Stimulated activated naive CD4-positive, alpha-beta T cell treated with Interleukin-2 at 50 U/mL for 16 hours (primary cell): ENCODE measurements at regions not wholly inside any gene's neighbourhood (a gene's known extent, or its start where the extent isn't known, plus 50 kb on each side); places are given as distances from the start of the nearest gene placed in this dataset.
"Not testable (repeated sequence)": the region's sequence is repeated elsewhere in the genome, so short reads cannot be mapped to it uniquely, and the experiment has no call there.

Experiments
- DNase-seq: peaks from one replicate; lab custom pipeline; 2025; lab: John Stamatoyannopoulos, UW

DNA sequence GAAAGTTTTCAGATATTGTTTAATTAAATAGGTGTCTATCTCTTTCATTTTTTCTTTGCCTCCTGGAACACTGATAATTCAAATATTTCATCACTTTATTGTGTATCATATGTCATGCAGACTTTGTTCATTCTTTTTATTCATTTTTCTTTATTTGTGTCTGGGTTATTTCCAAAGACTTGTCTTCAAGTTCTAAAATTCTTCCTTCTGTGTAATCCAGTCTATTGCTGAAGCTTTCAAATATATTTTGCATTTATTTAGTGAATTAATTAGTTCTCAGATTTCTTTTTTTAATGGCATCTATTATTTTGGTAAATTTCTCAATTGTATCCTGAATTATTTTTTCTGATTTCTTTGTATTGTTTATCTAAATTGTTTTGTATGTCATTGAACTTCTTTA is 70.1 kb downstream of the ZNF330 start:
- no peak for DNase-seq

DNA sequence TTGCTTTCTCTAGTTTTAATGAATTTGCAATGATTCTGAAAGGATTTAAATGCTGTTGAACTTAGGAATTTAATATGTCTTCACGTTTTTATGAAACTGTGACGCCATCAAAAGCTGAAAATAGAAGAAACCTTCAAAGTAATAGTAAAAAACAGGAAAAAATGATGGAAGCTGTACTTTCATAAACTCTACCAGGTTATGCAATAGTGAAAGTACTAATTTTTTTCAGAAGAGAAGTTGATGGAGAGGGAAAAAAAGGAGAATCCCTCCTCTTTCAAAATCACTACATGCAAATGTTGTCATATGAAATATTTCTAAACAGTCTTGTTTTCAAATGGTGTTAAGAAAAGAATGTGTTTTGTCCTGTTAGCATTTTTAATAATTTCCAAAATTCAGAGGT is 73.6 kb downstream of the ZNF330 start:
- DNase-seq, result no peak

DNA sequence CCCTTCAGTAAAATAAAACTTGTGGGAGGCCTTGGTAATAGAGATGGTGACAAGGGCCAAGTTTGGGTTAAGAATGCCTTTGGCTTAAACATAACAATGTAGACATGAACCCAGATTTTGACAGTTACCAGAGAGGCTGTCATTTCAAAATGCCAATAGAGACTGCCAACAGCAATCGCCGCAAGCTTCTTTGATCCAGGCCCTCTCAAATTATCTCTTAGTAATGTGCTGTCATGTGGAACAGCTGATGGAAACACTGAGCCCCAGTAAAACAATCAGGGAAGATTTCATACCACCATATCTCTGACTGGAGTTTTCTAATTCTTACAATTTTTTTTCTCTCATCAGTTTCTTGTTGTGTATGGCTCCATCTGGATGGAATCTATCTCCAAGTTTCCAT is 80.5 kb downstream of the ZNF330 start:
- DNase-seq, result no peak

DNA sequence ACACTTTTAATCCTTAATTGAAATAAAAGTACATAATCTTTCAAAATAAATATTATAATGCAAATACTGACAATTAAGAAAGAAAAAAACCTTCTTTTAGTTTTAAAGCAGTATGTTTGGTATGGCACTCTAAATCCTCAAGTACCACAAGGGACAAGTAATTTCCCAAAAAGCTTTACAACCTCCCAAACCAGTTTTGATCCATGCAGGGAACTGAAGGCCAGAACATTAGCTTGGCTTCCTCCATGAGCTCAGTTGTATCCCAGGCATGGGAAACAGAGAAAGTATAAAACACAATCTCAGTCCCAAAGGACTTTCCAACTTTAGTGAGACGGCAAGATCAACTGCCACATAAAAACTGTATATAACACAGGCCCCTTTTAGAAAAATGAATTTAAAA is 82.2 kb downstream of the ZNF330 start:
- DNase-seq, result no peak

DNA sequence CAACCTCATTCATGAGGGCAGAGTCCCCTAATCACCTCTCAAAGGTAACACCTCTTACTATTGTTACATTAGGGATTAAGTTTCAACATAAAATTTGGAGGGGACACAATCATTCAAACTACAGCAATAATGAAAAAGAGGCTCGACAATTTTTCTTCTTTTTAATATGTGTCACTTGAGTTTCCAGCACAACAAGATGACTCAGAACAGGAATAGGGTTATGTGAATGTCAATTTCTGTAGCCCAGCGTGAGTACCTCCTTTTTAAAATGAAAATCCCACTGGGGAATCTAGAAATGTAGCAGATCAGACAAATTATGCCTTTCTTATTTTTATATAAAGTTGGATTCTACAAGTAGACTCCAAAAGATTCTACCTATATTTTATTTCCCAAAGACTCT is 83.7 kb downstream of the ZNF330 start:
- DNase-seq, result no peak

DNA sequence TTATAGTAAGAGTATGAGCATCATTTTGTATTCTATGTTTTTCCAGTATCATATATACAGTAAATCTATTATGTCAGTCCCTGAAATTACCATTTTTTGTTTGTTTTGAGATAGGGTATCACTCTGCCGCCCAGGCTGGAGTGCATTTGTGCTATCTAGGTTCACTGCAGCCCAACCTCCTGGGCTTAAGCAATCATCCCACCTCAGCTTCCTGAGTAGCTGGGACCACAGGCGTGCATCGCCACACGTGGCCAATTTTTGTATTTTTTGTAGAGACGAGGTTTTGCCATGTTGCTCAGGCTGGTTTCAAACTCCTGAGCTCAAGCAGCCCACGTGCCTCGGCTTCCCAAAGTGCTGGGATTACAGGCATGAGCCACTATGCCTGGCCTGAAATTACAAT is 85.6 kb downstream of the ZNF330 start:
- DNase-seq, result no peak

DNA sequence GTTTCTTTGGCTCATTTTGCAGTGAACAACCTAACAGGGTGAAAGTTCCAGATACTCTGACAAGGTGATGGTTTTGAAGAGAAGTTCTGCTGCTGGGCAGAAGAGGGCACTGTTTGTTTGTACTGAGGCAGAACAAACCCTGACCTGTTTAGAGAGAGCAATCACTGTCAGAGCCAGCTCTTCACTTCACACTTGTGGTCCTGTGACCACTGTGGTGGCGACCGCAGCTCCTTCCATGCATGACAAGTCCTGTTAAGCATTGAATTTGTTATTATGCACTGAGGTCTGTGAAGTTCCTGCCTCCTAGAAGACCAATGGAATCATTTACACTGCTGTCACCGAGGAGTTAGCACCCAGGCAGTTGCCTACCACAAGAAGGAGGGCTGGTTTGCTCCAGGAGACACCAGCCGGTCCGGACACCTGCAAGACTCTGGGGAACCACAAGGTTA is 86.6 kb downstream of the ZNF330 start:
- peak; percentile 52 for DNase-seq

DNA sequence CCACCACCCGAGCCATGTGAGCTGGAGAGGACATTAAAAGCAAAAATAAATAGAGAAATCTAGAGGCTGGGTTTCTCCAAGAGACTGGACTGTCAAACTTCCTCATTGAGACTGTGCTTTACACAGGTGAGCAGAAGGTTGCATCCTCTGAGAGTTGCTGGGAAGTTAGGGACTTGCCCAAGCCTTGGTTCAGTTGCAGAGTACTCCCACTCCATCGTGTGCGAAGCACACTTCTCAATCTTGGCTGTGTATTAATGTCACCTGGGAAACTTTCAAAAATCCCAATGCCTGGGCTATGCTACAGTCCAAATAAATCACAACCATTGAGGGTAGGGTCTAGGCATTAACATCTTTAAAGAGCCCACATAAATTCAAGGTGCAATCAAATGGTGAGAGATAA is 89.2 kb downstream of the ZNF330 start:
- no peak for DNase-seq

DNA sequence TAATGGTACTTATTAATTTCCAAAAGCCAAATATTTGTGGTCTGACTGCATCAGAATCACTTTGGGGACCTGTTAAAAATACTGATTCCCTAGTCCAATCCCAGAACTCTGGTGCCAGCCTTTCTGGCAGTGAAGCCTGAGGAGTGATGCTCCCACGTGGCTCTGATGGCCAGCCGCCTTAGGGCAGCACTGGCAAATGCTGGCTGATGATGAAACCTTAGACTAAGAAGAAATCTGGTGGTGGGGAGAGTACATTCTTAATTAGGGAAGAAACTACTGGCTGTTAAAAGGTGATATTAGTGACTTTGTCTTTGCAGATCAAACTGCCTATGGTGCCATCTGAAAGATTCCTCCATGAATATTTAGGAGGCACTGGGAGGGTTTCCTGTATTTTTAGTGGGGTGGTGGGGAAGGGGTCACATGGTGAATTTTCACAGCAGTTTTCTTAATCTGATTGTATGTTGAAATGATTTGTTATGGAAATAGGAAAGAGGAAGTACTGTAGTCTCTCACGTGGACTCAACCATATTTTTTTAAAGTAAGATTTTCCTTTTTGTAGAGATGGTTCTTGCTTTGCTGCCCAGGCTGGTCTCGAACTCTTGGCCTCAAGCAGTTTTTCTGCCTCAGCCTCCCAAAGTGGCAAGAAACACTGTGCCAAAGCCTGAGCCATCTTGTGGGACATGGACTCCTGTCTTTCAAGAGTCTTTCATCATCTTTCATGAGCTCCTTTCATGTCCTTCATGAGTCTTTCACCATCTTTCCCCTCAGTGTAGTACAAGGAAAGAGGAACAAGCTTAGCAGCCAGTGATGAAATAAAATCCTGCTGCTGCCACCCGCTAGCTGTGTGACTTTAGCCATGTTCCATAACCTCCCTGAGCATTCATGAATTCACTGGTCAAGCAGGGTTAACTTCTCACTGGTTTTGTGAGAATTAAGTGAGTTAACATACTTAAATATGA is 90.8 kb downstream of the ZNF330 start:
- no peak for DNase-seq

DNA sequence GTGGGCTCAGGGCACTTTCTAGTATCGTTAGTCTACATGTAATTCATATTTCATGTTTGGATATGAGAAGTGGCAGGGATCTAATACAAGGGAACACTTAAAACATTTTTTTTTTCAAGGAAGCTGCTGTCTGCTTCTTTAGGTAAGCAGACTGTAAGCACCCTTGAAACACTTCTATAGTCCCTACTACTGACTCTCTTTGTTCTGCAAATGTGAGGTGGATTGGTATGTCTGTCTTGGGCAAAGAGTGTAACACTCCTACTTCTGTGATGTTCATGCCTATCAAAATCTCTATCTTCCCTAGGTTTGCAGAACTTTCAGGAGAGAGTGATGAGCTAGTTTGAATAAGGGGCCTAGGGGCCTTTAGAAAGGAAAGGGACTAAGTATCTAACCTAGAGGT is 93.9 kb downstream of the ZNF330 start:
- DNase-seq, result no peak

DNA sequence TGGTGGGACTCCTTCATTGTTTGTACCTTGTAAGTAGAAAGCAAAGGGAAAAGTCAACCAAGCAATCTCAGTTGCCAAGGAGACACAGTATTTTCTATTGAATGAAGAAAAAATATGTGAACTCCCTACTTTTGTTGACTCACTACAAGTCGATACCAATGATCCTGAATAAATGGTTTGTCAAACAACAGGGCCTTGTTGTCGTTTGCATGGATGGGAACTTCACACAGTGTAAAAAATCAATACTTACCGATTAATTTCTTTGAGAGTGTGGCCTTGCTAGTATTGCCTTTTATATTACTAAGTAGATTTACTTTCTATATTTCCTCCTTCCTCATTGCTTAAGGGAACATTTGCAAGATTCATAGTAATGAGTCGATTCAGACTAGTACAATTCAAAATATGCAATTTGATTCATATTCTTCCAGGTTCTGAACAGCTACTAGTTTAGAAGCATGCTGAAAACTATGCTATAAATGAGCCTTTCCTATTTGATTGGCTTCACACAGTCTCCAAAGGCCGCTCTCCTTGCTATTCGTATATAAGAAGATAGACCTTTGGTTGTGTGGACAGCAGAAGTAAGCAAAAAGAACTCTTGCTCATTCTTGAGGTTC is 108.0 kb downstream of the ZNF330 start:
- no peak for DNase-seq

DNA sequence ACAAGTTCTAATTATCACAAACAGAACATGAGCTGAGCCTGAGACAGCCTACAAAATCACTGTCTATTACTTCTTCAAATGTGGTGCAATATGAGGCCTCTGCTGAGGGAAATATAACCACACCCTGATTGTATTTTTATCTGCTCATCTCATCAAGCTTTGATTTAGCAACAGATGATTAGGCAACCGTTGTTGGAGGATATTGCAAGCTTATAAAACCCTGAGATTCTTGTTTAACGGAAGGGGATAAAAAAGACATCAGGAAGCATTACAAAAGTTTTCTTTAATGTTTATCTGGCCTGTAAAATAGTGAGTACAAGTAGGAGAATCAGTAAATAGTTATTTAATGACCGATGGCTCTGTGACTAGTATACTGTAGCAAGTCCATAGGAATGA is 108.5 kb downstream of the ZNF330 start:
- DNase-seq, result no peak

DNA sequence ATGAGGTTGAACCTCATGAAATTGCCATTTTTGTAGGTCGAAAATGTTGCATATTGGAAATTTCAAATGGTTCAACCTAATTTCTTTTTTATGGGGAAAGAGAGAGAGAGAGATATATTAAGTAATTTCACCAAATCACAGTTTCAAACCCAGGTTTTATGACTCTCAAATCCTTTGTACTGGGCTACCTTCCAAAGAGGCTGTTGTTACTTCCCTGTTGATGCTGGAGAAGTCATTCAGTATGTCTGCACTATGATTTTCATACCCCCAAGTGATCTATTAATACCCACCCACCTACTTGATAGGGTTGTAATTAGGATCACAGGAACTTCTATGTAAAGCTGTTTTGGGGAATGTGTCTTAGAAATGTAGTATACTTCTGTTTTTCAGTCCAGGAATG is 109.9 kb downstream of the ZNF330 start:
- DNase-seq, result no peak

DNA sequence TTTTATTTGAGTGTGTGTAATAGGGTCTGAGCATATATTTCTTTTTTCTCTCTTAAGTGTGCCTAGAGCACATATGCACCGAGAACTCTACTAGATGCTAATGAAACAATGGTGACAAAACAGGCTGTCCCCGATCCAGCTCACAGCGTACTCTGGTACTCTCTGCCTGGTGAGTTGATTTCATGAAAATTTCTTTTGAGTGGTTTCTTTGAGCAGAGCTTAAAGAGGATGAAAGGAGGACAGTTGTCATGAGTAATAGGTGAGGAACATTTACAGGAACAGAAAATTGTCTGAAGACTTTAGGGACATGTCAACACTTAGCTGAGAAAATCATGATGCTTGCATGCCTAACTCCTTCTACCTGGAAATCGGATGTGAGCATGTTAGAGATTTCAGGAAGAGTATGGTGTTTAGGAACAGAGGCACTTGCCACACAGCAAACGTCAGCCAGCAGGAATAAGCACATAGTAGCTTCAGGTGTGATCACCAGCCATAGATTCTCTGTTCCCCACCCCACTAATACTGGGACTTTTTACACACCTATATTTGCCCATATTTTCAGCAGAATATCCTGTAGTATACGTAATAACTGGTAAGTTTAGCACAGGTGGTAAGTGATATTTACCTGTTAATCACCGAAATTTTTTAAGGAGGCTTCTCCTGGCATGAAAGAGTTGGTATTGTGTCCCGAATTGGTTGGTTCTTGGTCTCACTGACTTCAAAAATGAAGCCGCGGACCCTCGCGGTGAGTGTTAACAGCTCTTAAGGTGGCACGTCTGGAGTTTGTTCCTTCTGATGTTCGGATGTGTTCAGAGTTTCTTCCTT is 111.1 kb downstream of the ZNF330 start:
- DNase-seq, result no peak

DNA sequence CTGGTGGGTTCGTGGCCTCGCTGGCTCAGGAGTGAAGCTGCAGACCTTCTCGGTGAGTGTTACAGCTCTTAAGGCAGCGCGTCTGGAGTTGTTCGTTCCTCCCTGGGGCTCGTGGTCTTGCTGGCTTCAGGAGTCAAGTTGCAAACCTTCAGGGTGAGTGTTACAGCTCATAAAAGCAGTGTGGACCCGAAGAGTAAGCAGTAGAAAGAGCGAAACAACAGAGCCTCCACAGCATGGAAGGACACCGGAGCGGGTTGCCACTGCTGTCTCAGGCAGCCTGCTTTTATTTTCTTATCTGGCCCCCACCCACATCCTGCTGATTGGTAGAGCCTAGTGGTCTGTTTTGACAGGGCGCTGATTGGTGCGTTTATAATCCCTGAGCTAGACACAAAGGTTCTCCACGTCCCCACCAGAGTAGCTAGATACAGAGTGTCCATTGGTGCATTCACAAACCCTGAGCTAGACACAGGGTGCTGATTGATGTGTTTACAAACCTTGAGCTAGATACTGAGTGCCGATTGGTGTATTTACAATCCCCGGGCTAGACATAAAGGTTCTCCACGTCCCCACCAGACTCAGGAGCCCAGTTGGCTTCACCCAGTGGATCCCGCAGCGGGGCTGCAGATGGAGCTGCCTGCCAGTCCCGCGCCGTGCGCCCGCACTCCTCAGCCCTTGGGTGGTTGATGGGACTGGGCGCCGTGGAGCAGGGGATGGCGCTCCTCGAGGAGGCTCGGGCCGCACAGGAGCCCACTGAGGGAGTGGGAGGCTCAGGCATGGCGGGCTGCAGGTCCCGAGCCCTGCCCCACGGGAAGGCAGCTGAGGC is 111.9 kb downstream of the ZNF330 start:
- not testable (repeated sequence) for DNase-seq

DNA sequence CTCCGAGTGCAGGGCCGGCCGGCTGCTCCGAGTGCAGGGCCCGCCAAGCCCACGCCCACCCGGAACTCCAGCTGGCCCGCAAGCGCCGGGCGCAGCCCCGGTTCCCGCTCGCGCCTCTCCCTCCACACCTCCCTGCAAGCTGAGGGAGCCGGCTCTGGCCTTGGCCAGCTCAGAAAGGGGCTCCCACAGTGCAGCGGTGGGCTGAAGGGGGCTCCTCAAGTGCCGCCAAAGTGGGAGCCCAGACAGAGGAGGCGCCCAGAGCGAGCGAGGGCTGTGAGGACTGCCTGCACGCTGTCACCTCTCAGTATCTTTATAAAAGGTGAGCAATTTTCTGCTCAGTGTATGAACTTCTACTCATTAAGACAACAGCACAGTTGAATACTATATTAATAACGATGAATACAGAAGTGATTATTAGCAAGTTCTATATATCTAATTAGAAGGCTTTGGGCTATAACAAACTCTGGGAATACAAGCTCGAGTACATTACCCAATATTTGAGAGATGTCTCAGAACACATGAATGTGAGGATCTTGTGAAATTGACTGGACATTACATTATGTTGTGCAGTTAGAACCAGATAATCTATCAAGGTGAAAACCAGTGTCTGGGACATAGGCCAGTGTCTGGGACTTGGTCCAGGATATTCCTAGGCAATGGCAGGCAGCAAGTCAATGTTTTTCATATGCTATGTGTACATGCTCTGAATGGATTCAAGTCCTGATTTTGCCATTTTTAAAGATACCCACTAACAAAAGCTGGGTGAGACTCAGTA is 112.9 kb downstream of the ZNF330 start:
- not testable (repeated sequence) for DNase-seq

DNA sequence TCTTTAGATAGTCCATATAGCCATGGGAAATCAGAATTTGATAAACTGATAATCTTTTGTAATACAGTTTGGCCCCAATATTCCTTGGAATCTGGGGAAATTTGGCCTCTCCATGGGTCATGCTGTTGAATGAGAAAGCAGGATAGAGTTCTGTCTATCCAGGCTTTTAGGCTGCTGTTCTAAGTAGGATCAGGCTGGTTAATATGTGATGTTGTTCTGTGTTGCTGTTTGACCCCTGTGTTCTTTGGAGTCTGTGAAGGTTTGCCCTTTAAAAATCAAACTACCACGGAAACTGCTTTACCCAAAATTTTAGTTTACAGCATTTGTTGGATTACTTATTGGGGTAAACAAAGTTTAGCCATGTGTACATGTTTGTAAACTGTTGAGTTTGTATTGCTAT is 114.5 kb downstream of the ZNF330 start:
- no peak for DNase-seq

DNA sequence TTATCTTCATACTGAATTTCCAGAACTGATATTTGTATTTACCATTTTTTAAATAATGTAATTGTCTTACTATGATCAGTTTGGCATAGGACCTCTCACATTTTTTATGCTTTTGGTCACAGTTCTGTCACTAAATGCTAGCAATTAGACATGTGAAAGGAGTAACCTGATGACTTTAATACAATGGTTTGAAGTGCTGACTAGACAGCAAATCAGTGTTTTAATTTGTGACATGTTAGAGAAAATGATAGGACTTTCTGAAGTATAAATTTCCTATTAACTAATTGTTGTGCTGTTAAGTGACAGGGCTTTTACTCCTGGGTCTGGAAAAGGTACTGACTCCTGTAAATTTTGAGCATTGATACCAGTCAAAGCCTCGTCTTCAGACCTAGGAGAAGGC is 117.5 kb downstream of the ZNF330 start:
- no peak for DNase-seq

DNA sequence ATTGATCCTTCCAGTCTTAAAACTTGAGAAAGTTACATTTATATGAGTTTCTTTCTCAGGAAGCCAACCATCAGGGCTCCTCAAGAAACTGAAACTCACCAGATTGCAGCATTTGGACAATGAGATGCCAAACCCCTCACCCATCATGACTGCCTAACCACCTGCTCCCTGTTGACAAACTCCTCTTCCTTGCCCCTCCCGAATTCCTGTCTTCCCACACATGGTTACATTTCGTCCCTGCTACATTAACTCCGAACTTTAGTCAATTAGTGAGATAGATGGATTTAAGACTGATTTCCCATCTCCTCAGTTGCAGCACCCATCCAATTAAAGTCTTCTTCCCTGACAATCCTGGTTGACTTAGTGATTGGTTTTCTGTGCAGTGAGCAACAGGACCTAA is 118.7 kb downstream of the ZNF330 start:
- DNase-seq, result no peak

DNA sequence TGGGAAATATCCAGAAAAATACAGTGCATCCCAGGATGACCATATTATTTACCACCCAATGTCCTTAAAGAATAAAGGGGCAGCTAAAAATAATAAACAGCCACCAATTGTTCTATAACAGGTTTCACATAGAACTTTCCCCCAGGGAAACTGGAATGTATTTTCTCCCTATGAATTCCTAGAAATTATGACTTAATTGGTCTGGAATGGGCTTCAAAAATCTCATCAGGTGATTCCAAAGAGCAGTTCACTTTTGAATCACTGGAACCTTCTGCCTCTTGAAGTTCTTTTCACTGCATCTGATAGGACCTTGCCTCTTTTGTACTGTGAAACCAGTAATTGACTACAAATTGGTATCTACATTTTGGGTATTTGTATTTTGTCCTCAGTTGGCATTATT is 119.3 kb downstream of the ZNF330 start:
- no peak for DNase-seq

DNA sequence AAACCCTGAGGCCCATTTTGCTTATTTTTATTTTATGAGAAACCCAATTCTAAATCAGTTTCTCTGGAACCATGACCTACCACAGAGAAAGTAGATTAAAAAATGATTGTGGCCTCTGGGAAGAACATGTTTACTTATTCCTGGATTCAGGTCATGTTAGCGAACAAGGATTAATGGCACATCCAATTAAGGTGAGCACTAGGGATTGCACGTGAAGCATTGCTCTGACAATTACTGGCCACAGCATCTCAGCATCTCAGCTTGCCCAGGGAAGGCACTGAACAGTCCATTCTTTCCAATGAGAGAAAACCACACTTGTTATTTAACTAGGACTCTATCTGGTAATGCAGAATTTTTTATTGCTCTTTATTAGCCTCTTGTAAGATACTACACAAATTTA is 119.8 kb downstream of the ZNF330 start:
- no peak for DNase-seq
